Fibroblast of mammary gland (primary cell): ENCODE measurements at regions not wholly inside any gene's neighbourhood (a gene's known extent, or its start where the extent isn't known, plus 50 kb on each side); places are given as distances from the start of the nearest gene placed in this dataset.
A peak's percentile ranks its signal among the peaks of the same experiment; 100 is the strongest.

Experiments used
- DNase-seq: peaks from one replicate; pipeline ENCODE4 v3.0.0-alpha.2; 2010; ENCODE audit warnings: low read depth
- H3K4me3 ChIP-seq: 2 replicates; pipeline ENCODE4 v1.5.1; 2011; ENCODE audit warnings: low read depth, mild to moderate bottlenecking, low read length, moderate library complexity; ENCODE audit not compliant: control insufficient read depth
- CTCF ChIP-seq: conservative IDR thresholded peaks from 2 replicates; pipeline ENCODE4 v1.5.1; 2011; ENCODE audit warnings: low read depth, low read length, inconsistent platforms; ENCODE audit not compliant: control insufficient read depth, insufficient read depth

DNA sequence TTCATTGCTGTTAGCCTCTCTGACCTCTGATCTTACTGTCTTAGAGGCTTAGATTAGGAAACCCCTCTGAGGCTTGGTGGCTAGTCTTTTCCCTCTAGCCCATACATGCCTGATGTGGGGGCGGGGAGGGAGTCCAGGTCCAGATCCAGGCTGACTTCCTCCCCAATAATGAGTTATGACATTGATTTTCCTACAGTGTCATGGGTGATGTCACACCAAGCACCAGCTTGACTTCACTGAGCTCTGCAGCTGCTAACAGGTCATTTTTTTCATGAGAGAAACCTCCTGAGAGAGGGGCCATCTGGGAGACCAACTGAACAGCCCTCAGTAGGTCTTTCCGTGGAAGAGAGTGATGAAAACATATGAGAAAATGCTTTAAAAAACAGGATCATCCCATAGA lies 180.2 kb upstream of the N4BP1 start:
- DNase-seq = no peak
- no peak overlapping the region for H3K4me3 ChIP-seq
- TF ChIP-seq CTCF = no peak

- TF ChIP-seq CTCF = no peak
These were observed 178.5 kb upstream of the N4BP1 start for GRCh38 chr16:48788475-48788874.

DNA sequence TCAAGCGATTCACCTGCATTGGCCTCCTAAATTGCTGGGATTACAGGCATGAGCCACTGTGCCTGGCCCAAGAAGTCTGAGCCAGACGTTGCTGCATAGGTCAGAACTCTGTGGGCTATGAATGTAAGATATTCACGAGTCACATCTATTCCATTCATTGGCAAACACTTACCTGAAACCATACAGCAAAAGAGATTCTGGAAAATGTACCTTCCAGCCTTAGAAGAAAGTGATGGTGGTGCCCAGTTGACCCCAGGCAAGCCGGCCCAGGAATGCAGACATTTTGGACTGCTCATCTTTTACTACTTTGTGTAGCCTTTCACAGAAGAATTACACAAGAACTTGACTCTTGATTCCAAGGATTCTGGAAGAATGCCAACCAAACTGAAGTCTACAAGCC lies 135.6 kb upstream of the N4BP1 start:
- no peak for TF ChIP-seq CTCF
- DNase-seq = no peak
- no peak overlapping the region for H3K4me3 ChIP-seq

More at GRCh38 chr16:48788475-48788874, 178.5 kb upstream of the N4BP1 start:
- no peak overlapping the region for H3K4me3 ChIP-seq
- no peak for DNase-seq

GRCh38 chr16:48740964-48741363 lies 131.0 kb upstream of the N4BP1 start:
- H3K4me3 ChIP-seq = no peak overlapping the region
- DNase-seq = no peak
- TF ChIP-seq CTCF = no peak

DNA sequence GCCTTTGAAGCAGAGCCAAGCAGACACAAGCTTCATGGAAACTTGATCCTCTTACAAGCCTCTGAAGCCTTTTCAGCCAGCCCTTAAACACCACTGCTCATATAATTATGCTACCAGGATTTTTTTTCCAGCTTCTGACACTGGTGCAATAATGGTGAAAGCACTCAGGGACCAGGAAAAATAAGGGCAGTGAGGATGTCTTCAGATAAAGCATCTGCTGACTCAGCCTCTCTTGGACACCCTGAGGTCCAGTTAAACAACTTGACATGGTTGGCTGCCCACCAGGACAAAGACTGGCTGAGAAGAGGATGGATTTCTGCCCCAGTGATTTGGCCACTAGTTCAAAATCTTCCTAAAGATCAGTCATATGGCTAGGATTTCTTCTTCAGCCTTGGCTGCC lies 124.2 kb upstream of the N4BP1 start:
- TF ChIP-seq CTCF = no peak
- DNase-seq = no peak
- H3K4me3 ChIP-seq = no peak overlapping the region

DNA sequence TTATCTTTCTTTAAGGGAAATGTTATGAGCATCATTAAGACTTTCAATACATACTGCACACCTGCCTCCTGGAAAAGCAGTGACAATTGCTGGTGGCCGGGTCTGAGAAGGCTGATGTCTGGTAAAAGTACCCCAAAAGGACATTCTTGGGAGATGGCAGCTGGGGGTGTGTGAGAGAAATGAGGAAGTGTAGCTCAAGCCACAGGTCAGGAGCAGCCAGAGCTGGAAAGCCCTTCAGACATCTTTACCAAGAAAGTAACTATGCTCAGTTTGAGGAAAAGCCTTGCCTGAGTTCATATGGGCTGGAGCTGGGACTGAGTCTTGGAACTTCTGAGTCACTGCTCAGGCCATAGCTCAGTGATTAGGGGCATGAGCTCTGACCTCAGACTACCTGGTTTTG lies 94.7 kb upstream of the N4BP1 start:
- no peak for DNase-seq
- no peak for TF ChIP-seq CTCF

DNA sequence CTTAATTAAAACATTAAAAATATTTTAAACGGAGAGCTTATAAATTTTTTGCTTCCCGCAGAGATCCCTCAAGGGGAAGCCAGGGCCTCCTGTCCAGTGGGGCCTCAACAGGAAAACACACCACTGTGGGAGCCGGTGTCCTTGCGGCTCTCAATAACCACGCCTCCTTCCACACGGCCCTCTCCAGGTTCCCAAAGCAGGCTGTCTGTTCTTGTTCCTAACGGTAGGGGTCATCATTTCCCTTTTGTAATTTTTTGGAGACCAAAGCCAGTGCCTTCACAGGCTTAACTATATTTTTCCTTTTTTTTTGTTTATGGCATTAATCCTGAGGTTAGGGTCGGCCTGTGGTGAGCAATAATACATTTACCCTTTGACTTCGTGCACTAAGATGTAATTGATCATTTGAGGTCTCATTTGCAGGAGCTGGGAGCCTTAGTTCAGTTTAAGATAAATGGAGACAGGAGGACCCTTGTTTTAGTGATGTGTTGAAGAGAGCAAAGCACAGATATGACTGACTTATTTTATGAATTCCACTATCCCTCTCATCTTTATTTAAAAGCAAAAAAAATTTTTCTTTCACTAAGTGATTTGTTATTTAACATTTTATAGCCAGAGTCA lies 77.5 kb upstream of the N4BP1 start:
- DNase-seq = peak; percentile 72
- H3K4me3 ChIP-seq = no peak overlapping the region
- peak; percentile 80 for TF ChIP-seq CTCF

More for the DNA sequence above, 94.7 kb upstream of the N4BP1 start:
- no peak overlapping the region for H3K4me3 ChIP-seq
